ENCODE measurements at regions not wholly inside any gene's neighbourhood (a gene's known extent, or its start where the extent isn't known, plus 50 kb on each side); places are given as distances from the start of the nearest gene placed in this dataset.

DNA sequence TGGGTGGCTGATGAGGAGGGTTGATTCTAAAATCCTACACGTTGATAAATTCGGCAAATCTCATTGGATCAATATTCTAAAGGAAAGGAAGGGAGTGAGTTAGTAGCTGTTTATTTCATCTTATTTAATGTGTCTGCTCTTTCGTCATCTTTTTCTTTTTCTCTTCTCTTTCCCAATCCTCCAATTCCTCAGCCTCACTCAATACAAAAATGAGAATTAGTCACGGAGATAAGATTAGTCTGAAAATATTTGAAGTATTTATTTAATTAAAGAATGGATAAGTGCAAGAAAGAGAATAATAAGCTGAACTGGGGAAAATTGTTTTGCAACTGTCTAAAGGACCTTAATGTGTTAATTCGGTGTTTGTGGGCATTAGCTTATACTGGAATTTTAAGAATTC lies 1095.1 kb downstream of the DTWD2 start:
- DNase-seq (ENCODE audit: low spot score), result no peak

DNA sequence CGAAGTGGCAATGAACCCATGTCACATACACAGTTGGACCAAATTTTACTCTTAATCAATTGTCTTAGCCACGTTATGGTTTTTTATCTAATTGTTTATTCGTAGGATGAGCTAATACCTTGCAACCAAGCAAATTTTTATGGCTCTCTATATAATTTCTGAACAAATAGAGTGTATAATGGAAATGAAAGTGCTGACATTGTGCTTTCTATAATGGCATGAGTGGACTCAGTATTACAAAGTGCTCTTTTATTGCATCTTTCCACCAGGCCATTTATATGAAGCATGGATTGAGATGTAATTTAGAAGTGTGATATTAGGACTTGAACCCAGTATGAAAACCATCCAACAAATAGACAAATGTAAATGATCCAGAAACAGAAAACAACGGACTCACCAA lies 1096.0 kb downstream of the DTWD2 start:
- no peak for DNase-seq (ENCODE audit: low spot score)

DNA sequence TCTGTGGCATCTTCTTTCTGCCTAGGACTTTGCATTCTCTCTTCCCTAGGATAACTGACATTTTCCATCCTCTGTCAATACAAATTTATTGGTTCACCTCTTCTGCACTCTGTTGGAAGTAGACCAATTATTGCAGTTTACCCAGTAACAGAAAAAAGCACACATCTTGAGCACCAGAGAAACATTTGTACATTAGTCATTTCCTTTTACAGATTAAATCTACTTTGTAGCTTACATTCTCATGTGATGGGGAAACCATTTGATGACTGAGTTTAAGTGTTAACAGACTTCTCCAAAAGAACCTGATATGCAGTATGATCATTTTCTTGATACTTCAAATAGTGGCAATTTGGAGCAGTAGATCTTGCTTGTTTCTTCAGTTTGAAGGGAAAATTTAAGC lies 1098.8 kb downstream of the DTWD2 start:
- peak; percentile 48 for DNase-seq (ENCODE audit: low spot score)

DNA sequence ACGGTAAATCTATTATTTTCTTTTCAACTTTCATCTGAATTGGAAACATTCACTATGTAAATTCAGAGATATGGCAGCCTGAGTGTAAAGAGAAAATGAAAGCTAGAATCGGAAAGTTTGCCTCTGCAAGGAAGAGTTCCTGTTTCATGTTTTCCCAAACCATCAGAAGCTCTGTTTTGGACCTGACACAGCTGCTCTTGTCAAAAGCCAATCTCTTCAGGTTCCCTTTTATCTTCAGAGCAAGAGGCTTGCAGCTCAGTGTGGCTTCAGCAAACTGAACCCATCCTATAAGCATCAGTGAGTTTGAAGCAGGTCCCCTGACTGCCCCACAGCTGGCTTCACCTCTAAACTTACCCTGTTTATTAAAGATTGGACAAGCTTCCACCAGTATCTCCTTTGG lies 1099.7 kb downstream of the DTWD2 start:
- no peak for DNase-seq (ENCODE audit: low spot score)

DNA sequence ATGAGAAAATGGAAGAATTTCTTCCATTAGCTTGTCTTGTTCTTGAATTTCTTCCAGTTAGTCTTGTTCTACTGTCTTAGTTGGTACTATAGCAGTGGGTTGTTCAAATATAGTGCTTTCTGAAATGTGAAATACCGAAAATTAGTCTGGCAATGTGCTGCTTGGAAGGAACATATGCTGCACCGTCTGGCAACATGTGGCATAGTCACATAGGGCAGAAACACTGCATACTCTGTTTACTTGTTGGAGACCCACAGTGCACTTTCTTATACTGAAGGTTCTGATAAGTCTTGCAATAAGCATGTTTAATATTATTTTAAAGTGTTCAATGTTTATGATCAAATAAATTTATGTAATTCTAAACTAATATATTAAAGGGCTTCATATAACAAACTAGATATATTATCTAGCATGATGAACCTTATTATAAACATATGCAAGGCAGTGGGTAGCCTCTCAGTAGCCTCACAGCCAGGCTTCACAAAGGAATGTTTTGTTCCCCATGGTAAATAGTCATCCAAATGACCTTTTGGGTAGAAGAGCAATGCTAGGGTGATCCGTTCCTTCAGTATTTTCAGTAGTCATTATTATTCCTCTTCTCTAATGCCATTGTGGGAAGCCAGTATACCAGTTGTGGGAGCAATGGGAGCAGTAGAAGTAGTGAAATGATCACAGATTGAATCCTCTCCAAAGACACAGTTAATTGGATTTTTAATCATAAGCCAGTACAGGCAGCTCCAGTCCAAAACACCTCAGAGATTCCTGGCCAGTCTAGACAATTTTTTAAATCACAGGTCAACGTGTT lies 1106.7 kb downstream of the DTWD2 start:
- DNase-seq (ENCODE audit: low spot score), result no peak

DNA sequence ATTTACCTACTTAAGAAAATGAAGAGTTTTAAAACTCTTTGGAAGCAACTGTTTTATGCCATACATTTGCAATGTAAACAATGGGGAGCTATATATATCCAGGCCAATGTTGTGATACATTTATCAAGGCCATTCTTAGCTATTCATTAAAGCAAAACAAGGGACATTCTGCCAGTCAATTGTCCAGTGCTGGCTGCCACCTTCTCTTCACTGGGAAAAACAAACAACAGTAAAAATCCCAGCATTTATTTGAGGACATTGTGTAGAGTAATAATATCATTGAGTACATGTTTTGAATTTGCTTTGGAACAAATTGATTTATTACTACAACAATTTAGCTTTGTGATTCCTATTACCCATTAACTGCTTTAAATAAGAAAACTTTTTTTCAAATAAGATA lies 1107.4 kb downstream of the DTWD2 start:
- DNase-seq (ENCODE audit: low spot score), result no peak

DNA sequence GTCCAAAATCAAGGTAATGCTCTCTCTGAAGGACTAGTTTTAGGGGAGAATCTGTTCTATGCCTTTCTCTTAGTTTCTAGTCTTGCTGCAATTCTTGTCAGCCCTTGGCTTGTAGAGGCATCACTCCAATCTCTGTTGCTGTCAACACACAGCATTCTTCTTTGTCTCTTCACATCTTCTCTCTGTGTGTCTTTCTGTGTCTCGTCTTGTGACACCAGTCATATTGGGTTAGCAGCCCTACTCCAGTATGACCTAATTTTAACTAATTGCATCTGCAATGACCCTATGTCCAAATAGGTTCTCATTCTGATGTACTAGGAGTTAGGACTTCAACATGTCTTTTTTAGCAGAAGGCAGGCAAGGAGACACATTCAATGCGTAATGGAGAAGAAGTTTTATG lies 1110.6 kb downstream of the DTWD2 start:
- no peak for DNase-seq (ENCODE audit: low spot score)

DNA sequence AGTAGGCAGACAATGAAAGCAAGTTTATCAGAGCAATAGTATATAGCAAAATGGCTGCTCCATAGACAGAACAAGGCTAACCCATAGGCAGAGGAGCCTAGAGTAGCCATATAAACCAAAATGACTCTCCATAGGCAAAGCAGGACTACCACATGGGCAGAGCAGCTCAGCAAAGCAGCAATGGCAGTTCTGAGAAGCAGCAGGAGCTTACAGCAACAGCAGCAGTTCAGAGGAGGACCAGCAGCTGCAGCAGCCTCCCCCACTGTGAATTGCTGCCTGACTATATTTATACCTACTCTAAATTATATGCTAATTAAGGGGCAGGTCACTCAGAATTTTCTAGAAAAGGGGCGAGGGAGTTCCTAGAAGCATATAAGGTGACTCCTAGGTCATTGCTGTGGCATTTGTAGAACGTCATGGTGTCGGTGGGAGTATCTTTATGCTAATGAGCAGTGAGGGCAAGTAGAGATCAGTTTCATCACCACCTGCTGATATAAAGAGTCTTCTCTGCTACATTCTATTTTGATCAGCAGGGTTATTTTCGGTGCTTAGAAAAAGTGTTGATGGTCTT lies 1115.5 kb downstream of the DTWD2 start:
- no peak for DNase-seq (ENCODE audit: low spot score)

DNA sequence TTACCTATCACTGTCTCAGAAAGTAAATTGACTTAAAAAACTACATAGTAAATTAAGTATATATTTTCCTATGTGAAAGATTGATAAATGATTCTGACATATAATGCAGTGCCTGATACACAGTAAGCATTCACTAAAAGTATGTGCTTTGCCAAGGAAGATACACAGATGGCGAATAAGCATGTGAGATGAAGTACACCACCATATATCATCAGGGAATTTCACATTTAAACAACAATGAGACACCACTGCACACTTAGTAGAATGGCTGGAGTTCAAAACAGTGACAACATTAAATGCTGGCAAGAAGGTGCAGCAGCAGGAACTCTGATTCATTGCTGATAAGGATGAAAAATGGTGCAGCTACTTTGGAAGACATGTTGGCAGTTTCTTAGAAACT lies 1118.8 kb downstream of the DTWD2 start:
- DNase-seq (ENCODE audit: low spot score), result no peak

DNA sequence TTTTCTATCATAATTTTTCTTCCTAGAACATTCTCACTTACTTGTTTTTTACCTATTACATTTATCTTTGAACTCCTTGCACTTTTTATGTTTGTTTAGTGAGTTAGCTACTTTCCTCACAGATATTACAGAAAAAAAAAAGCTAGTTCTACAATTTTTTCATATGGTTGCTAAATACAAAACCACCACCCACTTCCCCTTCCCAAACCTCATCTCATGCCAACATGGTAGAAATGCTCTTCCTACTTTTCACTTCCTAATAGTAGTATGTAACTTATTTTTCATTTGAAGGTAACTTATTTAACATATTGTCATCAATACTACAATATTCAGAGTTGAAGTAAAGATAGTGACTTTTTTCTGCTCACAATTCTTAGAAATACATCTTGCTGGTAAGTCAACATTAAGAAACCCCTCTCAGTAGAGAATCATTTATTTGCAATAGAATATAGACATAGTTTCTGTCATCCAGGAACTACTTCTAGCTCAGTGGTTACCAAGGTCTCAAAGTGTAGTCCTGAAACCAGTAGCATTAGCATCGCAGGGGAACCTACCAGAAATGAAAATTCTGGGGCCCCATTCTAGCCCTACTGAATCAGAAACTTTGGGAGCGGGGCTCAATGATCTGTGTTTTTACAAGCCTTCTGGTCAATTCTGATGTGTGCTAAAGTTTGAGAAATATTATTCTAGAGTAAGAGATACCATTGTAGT lies 1124.6 kb downstream of the DTWD2 start:
- no peak for DNase-seq (ENCODE audit: low spot score)

DNA sequence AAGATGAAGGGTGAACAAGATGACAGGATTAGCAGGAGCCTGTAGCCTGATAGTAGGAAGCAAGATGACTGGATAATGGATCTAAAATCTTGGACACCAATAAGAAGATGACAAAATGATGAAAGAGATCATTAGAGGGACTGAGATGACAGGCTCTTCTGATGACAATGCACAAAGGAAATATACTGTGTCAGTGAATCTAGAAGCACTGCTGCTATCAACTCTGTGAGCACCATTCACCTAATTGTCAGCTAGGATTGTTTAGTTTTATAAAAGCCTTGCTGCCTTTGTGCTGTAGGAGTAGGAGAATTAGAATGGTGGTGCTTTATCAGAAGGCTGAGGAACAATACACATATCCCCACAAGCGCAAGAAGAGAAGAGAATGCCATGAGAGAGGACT lies 1127.8 kb downstream of the DTWD2 start:
- DNase-seq (ENCODE audit: low spot score), result no peak

DNA sequence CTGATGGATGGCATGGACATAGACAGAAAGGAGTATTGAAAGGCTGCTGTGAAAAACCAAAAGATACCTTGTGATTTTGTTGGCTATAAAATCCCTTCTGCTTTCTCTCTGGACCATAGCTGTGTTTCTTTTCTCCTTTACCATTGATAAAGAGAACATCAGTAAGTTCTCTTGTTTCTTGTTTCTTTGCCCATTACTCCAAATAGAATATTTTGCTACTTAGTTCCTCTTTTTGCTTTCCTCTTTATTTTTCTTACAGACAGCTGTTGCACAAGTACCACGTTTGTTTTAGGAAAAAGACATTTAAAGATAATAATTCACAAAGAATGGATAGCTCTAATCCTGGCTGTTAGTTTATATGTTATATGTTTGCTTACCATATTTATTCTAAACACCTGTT lies 1129.2 kb downstream of the DTWD2 start:
- DNase-seq (ENCODE audit: low spot score), result no peak

DNA sequence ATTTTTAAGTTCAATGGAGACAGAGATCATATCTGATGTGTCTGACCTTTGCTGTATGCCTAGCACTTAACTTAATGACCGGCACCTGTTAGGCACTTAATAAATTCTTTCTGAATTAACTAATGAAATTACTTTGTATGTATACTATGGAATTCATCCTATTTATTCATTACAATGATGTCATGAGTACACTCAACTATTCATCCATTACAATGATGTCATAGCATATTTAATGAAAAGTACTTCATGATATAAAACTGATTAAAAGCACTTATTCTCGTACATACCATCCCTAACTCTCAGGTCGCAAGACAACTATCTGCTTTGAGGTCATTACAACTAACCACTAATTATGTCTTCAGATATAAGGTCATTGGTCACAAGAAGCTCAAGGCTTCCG lies 1131.6 kb downstream of the DTWD2 start:
- no peak for DNase-seq (ENCODE audit: low spot score)

DNA sequence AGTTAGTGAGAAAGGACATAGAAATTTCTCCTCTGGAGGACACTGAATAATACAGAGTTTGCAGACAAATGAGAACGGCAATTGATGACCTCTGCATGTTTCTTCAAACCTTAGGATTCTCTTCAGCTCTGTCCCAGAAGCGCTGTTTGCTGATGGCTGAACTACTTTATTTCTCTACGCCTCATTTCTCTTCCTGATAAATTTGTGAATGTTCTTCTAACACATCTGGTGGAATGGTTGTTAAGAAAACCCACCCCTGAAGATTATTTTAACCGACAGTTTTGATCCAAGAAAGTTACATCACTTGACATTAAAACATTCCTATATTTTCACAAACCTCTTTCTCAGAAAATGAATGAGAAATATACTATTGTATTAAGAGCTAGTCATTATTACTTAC lies 1150.6 kb downstream of the DTWD2 start:
- no peak for DNase-seq (ENCODE audit: low spot score)

DNA sequence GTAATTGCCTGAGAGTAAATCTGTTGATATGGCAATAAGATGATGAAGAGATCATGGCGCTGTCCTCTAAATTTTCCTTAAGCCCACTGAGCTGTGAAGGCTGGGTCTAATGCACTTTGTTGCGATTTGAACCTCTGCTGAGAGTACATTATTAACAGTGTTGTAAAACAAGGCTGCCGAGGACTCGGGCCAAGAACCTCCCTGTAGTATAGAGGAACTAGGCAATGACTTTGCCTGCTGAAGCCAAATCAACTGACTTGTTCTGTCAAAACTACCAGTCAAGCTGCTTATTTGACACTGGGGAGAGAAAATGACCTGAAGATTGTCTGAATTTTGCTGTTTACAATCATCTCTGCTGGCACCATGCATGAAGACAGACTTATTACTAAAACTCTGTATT lies 1154.7 kb downstream of the DTWD2 start:
- no peak for DNase-seq (ENCODE audit: low spot score)

DNA sequence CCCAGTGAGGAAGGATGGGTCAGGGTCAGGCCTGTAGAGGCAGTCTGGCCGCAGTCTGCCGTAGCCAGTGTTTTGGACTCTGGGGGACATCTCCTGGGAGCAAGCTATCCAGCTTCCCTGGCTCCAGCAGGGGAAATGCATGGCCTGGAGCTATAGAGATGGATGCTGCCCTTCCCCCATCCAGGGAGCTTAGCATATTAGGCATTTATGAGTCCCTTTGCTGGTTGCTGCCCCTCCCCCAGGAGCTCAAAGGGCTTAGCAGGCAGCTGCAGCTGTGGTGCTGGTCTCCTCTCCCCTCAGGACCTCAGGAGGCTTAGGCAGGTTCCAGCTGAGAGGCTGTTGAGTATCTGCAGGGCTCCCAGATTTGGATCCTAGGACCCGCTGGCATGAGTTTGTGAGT lies 1158.7 kb downstream of the DTWD2 start:
- DNase-seq (ENCODE audit: low spot score), result no peak

DNA sequence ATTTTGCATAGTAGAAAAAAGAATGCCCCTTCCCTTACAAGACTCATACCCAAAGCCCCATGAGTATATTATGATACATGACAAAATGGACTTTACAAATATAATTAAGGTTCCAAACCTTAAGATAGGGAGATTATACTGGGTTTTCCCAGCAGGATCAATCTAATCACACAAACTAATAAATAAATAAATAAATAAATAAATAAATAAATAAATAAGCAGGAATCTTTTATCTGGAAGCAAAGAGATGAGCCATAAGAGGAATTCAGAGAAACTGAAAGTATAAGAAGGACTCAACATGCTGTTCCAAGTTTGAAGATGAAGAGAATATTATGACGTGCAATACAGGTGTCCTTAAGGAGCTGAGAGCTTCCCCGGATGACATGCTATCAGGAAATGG lies 1174.5 kb downstream of the DTWD2 start:
- DNase-seq (ENCODE audit: low spot score), result no peak

DNA sequence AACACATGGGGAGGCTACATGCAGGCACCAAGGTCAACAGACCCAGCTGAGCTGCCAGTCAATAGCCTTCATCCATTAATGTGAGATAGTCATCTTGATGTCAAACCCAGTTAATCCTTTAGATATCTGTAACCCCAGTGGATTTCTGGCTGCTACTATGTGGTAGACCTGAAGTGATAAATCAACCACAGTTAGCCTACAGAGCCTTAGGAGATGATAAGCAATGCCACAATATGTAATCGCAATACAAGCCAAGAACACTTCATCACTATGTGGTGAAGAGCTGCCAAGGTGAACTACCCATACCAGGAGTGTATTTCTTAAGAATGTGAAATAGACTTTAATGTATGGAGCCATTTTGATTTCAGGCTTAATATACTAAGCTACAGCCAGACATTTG lies 1175.5 kb downstream of the DTWD2 start:
- DNase-seq (ENCODE audit: low spot score), result no peak

DNA sequence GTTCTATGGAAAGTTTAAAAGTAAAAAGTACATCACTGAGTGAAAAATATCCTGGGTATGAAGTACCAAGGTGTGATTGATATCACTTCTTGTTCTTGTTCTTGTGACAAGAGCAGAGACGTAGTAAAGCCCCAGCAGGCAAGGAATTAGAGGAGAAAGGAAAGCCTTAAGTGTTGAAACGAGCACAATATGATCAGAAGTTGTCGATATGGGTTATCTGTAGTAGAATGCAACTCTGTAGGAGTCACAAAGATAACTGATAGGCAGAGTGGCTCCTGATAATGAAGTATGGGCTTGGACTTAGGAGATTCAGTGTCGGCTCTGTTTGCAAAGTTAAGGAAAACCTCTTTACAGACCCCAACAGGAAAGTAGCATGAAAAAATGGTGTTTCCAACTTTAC lies 1179.1 kb downstream of the DTWD2 start:
- no peak for DNase-seq (ENCODE audit: low spot score)

DNA sequence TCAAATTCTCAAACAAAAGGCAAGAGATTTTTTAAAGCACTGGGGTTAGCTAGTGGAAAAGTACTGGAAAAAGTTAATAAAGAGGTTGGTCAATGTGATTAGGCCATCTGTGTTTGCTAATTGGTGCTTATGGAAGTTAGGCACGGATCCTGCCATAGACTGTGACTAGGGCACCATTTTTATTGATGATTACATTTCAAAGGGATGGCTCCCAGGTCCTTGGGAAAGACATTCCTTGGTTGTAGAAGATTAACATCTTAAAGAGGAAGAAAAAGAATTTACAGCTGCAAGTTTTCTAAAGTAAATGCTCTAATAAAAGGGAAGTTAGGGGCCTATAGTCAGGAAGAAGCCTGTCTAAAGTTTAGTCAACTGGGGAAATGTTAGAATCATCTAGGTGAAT lies 1183.3 kb downstream of the DTWD2 start:
- no peak for DNase-seq (ENCODE audit: low spot score)

DNA sequence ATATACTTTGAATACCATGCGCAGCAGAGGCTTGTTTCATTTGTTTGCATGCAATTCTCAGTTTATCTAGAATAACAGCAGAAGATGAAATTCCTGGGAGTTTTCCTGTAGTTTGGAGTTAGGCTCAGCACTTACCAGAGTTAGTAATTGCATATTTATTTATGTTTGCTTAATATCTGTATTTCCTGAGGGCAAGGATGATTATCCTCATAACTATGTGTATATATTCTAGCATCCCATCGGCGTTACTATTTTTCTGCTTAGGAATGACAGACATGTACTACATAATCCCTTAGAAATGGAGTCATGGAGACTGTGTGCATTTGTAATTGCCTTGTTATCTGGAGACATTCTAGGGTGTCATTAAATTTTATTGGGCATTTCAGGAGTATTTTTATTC lies 1184.8 kb downstream of the DTWD2 start:
- DNase-seq (ENCODE audit: low spot score), result no peak

DNA sequence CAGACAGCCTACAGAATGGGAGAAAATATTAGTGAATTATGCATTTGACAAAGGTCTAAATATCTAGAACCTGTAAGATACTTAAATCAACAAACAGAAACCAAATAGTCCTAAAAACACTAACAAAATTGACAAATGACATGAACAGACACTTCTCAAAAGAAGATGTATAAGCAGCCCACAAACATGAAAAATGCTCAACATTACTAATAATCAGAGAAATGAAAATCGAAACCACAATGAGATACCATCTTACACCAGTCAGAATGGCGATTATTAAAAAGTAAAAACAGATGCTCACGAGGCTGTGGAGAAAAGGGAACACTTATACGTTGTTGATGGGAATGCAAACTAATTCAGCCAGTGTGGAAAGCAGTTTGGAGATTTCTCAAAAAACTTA lies 1186.8 kb downstream of the DTWD2 start:
- no peak for DNase-seq (ENCODE audit: low spot score)

DNA sequence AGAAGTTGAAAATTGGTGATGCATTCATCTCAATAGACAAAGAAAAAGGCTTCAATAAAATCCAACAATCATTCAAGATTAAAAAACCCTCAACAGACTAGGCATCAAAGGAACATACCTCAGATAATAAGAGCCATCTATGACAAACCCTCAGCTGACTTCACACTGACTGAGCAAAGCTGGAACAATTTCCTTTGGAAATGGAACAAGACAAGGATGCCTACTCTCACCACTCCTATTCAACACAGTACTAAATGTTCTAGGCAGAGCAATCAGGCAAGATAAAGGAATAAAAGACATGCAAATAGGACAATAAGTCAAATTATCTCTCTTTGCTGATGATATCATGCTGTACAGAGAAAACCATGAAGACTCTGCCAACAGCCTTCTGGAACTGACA lies 1188.1 kb downstream of the DTWD2 start:
- no peak for DNase-seq (ENCODE audit: low spot score)

DNA sequence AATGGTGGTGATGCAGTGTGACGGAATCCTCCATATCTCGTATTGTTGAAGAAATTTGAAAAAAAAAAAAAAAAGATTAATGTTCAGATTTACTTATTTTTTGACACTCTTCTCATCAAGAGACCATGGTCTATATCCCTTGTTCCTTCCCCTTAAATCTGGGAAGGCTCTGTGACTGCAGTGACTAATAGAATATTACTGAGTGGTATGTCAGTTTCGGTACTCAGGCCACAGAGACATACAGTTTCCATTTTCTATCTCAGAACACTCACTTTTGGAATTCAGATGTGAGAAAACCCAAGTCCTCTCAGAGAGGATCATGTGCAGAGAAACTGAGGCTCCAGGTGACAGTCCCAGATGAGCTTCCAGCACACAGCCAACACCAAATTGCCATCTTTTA lies 1193.5 kb downstream of the DTWD2 start:
- no peak for DNase-seq (ENCODE audit: low spot score)
